Activated naive CD8-positive, alpha-beta T cell treated with anti-CD3 and anti-CD28 coated beads, Interleukin-2, amount 10 ng/mL, durations not matched to agents 7 days and 5 days (primary cell): ENCODE measurements at regions not wholly inside any gene's neighbourhood (a gene's known extent, or its start where the extent isn't known, plus 50 kb on each side); places are given as distances from the start of the nearest gene placed in this dataset.

Experiments
- ATAC-seq: fragments of 150-1000 bp; cut with Tn5 transposase; one replicate; pipeline ENCODE4 v1.10.0; 2021; ENCODE audit warnings: low read depth, moderate library complexity
- POLR2A ChIA-PET: fragments of 350-600 bp; sonication (Branson Sonifier 250); formaldehyde crosslinking; loops from one replicate; lab custom pipeline; 2021; ENCODE audit warnings: antibody characterized with exemption; lab: Charles Lee
- DNase-seq: peaks from one replicate; pipeline ENCODE4 v3.0.0; 2021
- H3K27ac Mint-ChIP-seq: one replicate; pipeline ENCODE4 v1.8.0; 2022; ENCODE audit warnings: mild to moderate bottlenecking, mixed read lengths
- H3K27me3 Mint-ChIP-seq: one replicate; pipeline ENCODE4 v1.8.0; 2022; ENCODE audit warnings: mild to moderate bottlenecking, moderate library complexity, mixed read lengths
- H3K36me3 Mint-ChIP-seq: one replicate; pipeline ENCODE4 v1.8.0; 2021; ENCODE audit warnings: mild to moderate bottlenecking, mixed read lengths
- H3K4me1 Mint-ChIP-seq: one replicate; pipeline ENCODE4 v1.8.0; 2021; ENCODE audit warnings: mixed read lengths
- H3K4me3 Mint-ChIP-seq: one replicate; pipeline ENCODE4 v1.8.0; 2022; ENCODE audit warnings: mild to moderate bottlenecking, moderate library complexity, mixed read lengths
- H3K9me3 Mint-ChIP-seq: one replicate; pipeline ENCODE4 v1.8.0; 2021; ENCODE audit warnings: mixed read lengths

DNA sequence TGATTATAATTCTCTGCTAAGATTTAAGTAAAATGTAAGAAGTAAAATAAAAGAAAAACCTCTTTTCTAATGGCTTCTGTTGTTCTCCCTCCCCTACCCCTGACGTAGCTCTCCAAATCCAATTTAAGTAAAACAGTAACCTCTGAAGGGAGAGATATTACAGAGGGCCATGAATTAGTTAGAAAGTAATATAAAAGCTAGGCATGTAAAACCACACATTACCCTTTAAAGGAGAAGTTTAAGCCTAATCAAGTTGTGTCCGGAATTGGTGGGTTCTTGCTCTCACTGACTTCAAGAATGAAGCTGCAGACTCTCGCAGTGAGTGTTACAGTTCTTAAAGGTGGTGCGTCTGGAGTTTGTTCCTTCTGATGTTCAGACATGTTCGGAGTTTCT lies 116.9 kb upstream of the SCN7A start:
- POLR2A ChIA-PET = no interaction called here
- Mint-ChIP-seq H3K4me1 (peaks cover 3% of the 10 kb centered on the region), H3K4me3 (no peak overlapping the region), H3K36me3 (no peaks in the 10 kb centered on the region), H3K9me3 (no peaks in the 10 kb centered on the region), H3K27ac (no peak overlapping the region), H3K27me3 (peaks cover 17% of the 10 kb centered on the region)
- DNase-seq (no peak), ATAC-seq (no peak)

DNA sequence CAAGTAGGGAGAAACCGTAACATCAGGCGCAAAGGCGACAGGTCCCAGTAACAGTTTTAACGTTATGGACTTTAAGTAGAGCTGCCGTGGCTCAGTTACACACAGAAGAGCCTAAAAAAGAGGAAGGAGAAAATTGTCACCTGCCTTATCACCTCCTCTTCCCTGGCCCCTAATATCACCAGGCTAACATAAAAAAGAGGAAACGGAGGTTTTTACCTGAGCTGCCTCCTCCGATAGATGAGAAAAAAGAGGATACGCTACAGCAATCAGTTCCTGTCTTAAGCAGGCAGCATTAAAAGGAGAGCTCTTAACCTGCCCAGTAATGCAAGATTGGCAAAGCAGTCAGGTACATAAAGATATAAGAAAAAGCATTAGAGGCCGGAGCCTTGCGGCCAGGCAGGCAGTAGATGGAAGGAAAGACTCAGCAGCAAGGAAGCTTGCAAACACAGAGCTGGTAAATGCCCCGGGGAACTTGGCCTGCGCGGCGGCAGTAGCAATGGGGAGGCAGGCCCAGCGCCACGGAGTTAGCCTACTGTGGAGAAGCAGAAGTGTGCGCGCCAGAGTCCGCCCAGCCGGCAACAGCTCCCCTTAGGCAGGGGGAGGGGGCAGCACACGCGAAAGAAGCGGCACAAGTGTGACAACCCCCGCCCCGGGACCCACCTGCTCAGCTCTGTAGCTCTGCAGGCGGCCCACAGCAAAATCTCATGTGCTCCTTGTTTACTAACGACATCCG lies 116.3 kb upstream of the SCN7A start:
- Mint-ChIP-seq H3K4me1 (peaks cover 3% of the 10 kb centered on the region), H3K4me3 (peak overlapping the region; percentile 3), H3K27ac (no peak overlapping the region), H3K9me3 (no peaks in the 10 kb centered on the region), H3K36me3 (no peaks in the 10 kb centered on the region), H3K27me3 (peaks cover 17% of the 10 kb centered on the region)
- no peak for ATAC-seq
- POLR2A ChIA-PET = no interaction called here
- DNase-seq = no peak

DNA sequence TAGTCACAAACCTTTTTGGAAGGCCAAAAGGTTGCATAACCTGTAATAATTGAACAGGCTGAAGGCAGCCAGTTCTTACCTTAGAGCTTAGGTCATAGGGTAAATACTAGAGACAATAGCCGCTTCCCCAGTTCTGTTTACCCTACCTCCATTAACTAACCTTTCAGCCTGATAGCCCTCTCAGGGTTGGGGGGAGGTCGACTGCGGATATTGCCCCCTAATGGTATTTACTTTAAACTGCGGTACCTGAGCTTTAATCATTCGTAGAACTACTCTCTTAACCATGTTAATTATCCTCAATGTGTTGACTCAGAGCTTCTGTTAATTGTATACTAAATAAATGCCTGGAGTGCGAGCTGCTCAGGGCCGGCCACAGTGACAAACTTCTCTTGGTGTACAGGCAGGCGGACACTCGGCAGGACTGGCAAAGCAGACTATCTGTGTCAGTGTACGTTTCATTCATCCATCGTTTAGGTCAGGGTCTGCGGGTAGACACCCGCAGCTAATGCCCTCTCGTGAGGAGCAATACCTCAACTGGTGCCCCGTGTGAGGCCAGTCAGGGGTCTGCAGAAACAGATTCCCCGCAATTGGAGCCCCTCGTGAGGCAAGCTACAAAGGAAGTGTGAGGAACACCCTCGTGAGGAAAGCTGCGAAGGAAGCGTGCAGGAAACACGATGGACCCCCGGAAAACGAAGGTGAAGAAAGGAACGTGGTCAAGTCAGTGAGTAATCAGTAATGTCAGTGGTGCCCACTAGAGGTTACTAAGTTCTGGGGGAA lies 115.3 kb upstream of the SCN7A start:
- ATAC-seq (no peak), DNase-seq (no peak)
- Mint-ChIP-seq H3K4me1 (peaks cover 3% of the 10 kb centered on the region), H3K27ac (no peak overlapping the region), H3K9me3 (no peaks in the 10 kb centered on the region), H3K4me3 (no peak overlapping the region), H3K36me3 (no peaks in the 10 kb centered on the region), H3K27me3 (peaks cover 17% of the 10 kb centered on the region)
- POLR2A ChIA-PET = no interaction called here

DNA sequence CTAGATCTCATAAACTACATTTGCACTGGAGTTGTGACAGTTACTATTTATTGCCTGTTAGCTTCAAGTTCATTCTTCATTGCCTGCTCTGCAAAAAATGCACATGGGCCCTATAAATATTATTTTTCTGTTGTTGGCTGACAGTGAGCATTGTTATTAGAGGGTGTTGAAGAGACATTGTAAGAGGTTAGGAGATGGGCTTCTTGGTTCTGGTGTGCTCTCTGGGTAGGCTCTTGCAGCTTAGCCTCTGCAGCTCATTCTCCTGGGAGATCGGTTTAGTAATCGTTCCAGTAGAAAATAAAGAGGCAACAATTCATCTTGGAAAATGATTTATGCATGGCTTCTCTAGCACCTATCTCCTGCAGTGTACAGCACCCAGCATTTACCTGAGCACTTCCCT lies 113.8 kb upstream of the SCN7A start:
- POLR2A ChIA-PET = no interaction called here
- H3K27ac Mint-ChIP-seq = no peak overlapping the region
- no peak for ATAC-seq
- H3K27me3 Mint-ChIP-seq = peaks cover 17% of the 10 kb centered on the region
- no peaks in the 10 kb centered on the region for H3K9me3 Mint-ChIP-seq
- no peak overlapping the region for H3K4me3 Mint-ChIP-seq
- peaks cover 3% of the 10 kb centered on the region for H3K4me1 Mint-ChIP-seq
- no peaks in the 10 kb centered on the region for H3K36me3 Mint-ChIP-seq
- no peak for DNase-seq

DNA sequence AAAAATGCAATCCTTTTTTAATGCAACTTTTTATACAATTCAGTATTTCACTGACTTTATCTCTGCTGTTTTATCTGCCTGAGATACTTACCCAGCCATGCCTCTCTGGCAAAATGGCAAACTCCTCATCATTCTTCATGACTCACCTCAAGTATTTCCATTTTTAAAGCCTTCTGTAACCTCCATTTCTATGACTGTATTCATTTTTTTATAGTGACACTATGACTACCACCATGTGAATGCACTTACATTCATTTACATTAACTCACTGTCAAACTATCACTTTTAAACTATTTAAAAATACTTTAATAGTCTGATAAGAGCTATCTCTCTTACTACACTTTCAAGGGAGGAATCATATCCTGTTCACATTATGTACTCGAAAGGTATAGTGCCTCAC lies 99.4 kb upstream of the SCN7A start:
- Mint-ChIP-seq H3K27ac (no peak overlapping the region), H3K9me3 (peaks cover 5% of the 10 kb centered on the region), H3K36me3 (no peaks in the 10 kb centered on the region), H3K4me3 (no peak overlapping the region), H3K4me1 (no peaks in the 10 kb centered on the region), H3K27me3 (no peaks in the 10 kb centered on the region)
- no peak for DNase-seq
- POLR2A ChIA-PET = no interaction called here
- no peak for ATAC-seq

DNA sequence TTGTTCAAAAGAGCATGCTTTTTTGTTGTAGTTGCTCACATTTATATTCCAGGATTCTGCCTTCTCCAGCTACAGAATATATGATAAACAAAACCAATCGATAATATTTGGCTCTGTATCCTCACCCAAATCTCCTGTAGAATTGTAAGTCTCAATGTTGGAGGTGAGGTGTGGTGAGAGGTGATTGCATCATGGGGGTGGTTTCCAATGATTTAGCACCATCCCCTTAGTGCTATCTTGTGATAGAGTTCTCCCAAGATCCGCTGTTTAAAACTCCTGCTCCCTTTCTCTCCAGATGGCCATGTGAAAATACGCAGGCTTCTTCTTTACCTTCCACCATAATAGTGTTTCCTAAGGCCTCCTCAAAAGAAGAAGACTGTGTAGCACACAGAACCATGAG lies 98.7 kb upstream of the SCN7A start:
- POLR2A ChIA-PET = no interaction called here
- Mint-ChIP-seq H3K4me3 (no peak overlapping the region), H3K27ac (no peak overlapping the region), H3K4me1 (no peaks in the 10 kb centered on the region), H3K9me3 (peaks cover 5% of the 10 kb centered on the region), H3K27me3 (no peaks in the 10 kb centered on the region), H3K36me3 (no peaks in the 10 kb centered on the region)
- DNase-seq (no peak), ATAC-seq (no peak)

DNA sequence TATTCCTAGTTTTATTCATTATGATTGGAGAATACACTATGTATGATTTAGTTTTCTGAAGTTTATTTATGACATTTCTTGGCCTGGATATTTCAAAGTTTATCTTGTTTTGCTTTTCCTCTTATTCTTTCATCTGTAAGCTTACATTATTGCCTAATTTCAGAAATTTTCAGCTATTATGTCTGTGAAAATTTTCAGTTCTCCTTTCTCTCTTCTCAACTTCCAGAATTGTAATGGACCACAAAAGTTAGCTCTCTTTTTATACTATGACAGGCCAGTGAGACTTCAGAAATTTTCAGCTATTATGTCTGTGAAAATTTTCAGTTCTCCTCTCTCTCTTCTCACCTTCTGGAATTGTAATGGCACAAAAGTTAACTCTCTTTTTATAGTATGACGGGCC lies 97.2 kb upstream of the SCN7A start:
- DNase-seq = no peak
- POLR2A ChIA-PET = no interaction called here
- Mint-ChIP-seq H3K4me3 (no peak overlapping the region), H3K27me3 (no peaks in the 10 kb centered on the region), H3K27ac (no peak overlapping the region), H3K9me3 (no peaks in the 10 kb centered on the region), H3K36me3 (no peaks in the 10 kb centered on the region), H3K4me1 (no peaks in the 10 kb centered on the region)
- no peak for ATAC-seq

DNA sequence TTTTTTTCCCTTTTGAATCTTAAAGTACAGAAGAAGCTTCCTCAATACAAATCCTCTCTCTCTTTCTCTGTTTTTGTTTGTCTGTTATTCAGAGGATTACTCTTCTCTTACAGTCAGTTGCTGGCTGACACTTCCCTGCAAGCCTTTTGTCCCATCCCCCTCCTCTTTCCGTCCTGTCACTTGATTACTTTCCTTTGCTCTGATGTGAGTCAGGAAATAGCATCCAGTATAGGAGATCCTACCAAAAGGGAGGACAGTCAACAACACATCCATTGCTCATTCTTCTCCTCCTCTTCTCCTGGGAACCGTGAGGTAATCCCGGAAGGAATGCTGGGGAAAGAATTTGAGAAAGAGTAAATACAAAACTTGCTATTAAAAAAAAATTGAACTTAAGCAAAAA lies 79.3 kb upstream of the SCN7A start:
- no peak for DNase-seq
- POLR2A ChIA-PET = no interaction called here
- Mint-ChIP-seq H3K27me3 (peaks cover 2% of the 10 kb centered on the region), H3K4me1 (no peaks in the 10 kb centered on the region), H3K36me3 (no peaks in the 10 kb centered on the region), H3K9me3 (no peaks in the 10 kb centered on the region), H3K27ac (no peak overlapping the region), H3K4me3 (no peak overlapping the region)
- no peak for ATAC-seq

DNA sequence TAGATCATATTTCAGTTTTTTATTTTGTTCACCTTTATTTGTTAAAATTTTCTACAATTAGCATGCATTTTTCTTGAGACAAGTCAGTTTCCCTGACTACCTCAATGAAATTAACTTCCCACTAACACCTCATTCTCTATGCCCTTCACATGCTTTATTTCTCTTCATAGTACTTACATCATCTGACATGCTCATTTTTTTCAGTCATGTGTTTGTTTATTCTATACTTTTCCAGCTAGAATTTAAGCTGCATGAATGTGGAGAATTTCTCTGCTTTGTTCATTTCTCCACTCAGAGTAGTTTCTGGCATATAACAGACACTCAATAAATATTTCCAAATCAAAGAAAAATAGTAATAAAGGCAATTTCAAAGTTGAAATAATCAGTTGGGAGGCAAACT lies 78.9 kb upstream of the SCN7A start:
- POLR2A ChIA-PET = no interaction called here
- H3K36me3 Mint-ChIP-seq = no peaks in the 10 kb centered on the region
- peaks cover 2% of the 10 kb centered on the region for H3K27me3 Mint-ChIP-seq
- no peak for DNase-seq
- no peak overlapping the region for H3K27ac Mint-ChIP-seq
- no peaks in the 10 kb centered on the region for H3K9me3 Mint-ChIP-seq
- no peak for ATAC-seq
- no peaks in the 10 kb centered on the region for H3K4me1 Mint-ChIP-seq
- no peak overlapping the region for H3K4me3 Mint-ChIP-seq

DNA sequence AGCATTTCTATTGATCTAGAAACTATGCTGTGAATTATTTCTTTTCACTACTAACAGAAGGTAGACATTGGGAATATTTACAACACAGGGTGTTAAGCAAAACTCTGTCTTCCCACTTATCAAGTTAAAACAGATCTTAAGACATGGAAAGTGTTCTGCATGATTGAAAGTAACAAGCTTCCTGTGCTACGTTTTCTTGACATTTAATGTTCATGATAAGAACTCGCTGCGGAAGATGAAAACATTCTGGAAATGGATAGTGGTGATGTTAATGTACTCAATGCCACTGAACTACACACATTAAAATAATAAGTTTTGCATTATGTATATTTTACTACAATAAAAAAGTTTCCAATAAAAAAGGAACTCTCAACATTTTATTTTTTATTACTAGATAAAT lies 74.4 kb upstream of the SCN7A start:
- H3K4me1 Mint-ChIP-seq = no peaks in the 10 kb centered on the region
- peaks cover 2% of the 10 kb centered on the region for H3K27me3 Mint-ChIP-seq
- ATAC-seq = no peak
- no peak for DNase-seq
- no peak overlapping the region for H3K27ac Mint-ChIP-seq
- no peak overlapping the region for H3K4me3 Mint-ChIP-seq
- no peaks in the 10 kb centered on the region for H3K9me3 Mint-ChIP-seq
- H3K36me3 Mint-ChIP-seq = no peaks in the 10 kb centered on the region
- POLR2A ChIA-PET = no interaction called here

DNA sequence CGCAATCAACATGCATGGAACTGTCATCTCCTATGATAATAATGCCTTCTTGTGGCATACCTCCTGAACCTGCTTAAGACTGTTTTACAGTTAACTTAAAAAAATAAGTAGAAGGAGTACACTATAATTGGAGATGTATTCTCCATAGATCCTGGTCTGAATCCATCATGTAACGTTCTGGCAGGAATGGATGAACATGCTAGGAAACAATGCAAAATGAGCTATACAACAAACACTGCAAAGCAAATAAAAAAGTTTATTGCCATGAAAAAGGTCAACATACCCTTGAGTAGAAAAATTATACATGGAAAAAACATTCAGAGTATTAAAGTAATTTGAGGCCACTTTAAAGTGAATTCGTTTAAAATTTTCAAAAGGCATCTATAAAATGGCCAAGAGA lies 71.5 kb upstream of the SCN7A start:
- Mint-ChIP-seq H3K27me3 (no peaks in the 10 kb centered on the region), H3K36me3 (no peaks in the 10 kb centered on the region), H3K9me3 (no peaks in the 10 kb centered on the region), H3K4me3 (no peak overlapping the region), H3K27ac (no peak overlapping the region), H3K4me1 (no peaks in the 10 kb centered on the region)
- ATAC-seq (no peak), DNase-seq (no peak)
- POLR2A ChIA-PET = no interaction called here

DNA sequence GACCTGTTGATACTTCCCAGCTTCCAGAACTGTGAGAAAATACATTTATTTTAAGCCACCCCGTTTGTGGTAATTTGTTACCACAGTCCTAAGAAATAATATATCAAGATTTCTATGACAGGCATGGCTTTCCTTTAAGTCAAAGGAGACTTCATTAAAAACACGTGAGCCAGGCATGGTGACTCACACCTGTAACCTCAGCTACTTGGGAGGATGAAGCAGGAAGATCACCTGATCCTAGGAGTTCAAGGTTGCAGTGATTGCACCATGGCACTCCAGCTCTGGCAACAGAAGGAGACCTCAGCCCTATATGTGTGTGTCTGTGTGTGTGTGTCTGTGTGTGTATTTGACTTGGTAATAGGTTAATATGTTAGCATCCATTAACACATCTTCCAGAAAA lies 69.8 kb upstream of the SCN7A start:
- ATAC-seq (no peak), DNase-seq (no peak)
- H3K27ac Mint-ChIP-seq = no peak overlapping the region
- H3K36me3 Mint-ChIP-seq = no peaks in the 10 kb centered on the region
- H3K4me3 Mint-ChIP-seq = no peak overlapping the region
- no peaks in the 10 kb centered on the region for H3K27me3 Mint-ChIP-seq
- POLR2A ChIA-PET = no interaction called here
- no peaks in the 10 kb centered on the region for H3K4me1 Mint-ChIP-seq
- H3K9me3 Mint-ChIP-seq = no peaks in the 10 kb centered on the region

DNA sequence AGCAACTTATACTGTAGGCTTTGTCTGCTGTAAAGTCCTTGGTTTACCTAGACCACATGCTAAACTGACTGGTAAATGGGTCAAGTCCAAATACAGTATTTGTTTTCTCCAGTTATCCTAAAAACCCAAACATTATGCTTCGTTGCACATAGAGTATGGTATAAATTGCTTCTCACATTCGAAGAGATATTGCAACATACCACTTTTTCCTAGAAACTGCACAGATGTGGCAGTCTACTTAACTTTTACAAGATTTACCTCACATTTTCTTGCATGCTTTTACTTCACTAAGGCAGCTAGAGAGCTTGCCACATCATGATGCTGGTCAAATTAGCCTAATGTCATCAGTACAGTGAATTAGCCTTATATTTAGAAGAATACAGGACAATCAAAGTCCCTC lies 66.0 kb upstream of the SCN7A start:
- no peaks in the 10 kb centered on the region for H3K9me3 Mint-ChIP-seq
- H3K36me3 Mint-ChIP-seq = no peaks in the 10 kb centered on the region
- H3K27ac Mint-ChIP-seq = no peak overlapping the region
- no peaks in the 10 kb centered on the region for H3K27me3 Mint-ChIP-seq
- H3K4me3 Mint-ChIP-seq = no peak overlapping the region
- ATAC-seq = no peak
- POLR2A ChIA-PET = no interaction called here
- DNase-seq = no peak
- no peaks in the 10 kb centered on the region for H3K4me1 Mint-ChIP-seq

DNA sequence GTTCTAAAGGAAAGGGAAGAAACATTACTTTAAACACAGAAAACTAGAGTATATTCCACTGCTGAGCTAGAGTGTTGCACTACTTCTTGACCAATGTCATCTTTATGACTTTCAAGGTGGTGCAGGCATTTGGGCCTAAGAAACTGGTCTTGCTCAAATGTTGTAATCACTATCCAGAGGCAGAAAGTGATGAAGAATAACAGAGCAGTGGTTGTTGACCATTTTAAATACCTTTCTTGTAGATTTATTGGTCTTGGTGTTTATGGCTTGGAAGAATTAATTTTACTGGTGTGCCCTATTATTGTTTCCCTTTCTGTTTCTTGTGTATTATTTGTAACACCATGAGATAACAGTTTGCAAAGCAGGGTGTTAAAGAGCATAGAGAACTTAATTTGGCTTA lies 56.9 kb upstream of the SCN7A start:
- H3K4me1 Mint-ChIP-seq = no peaks in the 10 kb centered on the region
- no peak overlapping the region for H3K4me3 Mint-ChIP-seq
- no peaks in the 10 kb centered on the region for H3K36me3 Mint-ChIP-seq
- ATAC-seq = no peak
- no peak overlapping the region for H3K27ac Mint-ChIP-seq
- no peaks in the 10 kb centered on the region for H3K27me3 Mint-ChIP-seq
- no peak for DNase-seq
- H3K9me3 Mint-ChIP-seq = no peaks in the 10 kb centered on the region
- POLR2A ChIA-PET = no interaction called here
